ENCODE measurements at regions not wholly inside any gene's neighbourhood (a gene's known extent, or its start where the extent isn't known, plus 50 kb on each side); places are given as distances from the start of the nearest gene placed in this dataset.

DNA sequence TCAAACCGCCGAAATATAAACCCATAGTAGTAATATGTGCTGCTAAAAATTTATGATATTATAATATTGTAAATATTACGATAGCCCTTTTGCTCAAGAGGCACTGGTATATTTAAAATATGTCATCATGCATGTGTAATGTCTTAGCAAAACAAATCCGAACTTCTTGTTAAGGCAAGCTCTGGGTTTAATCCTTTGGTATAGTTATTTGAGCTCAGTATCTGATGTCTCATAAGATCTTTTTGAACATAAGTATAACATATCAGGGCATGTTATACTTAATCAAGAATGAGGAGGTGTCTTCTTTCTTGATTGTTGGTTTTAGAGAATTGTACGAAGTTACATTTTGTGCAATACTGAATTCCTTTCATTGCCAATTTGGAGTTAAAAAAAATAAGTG is 154.1 kb upstream of the CBLB start:
- TF ChIP-seq, protein P1, sequence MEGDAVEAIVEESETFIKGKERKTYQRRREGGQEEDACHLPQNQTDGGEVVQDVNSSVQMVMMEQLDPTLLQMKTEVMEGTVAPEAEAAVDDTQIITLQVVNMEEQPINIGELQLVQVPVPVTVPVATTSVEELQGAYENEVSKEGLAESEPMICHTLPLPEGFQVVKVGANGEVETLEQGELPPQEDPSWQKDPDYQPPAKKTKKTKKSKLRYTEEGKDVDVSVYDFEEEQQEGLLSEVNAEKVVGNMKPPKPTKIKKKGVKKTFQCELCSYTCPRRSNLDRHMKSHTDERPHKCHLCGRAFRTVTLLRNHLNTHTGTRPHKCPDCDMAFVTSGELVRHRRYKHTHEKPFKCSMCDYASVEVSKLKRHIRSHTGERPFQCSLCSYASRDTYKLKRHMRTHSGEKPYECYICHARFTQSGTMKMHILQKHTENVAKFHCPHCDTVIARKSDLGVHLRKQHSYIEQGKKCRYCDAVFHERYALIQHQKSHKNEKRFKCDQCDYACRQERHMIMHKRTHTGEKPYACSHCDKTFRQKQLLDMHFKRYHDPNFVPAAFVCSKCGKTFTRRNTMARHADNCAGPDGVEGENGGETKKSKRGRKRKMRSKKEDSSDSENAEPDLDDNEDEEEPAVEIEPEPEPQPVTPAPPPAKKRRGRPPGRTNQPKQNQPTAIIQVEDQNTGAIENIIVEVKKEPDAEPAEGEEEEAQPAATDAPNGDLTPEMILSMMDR (IDR thresholded peaks at IDR 0.05), result no peak
- TF ChIP-seq TCF12 (IDR thresholded peaks at IDR 0.05), result no peak
- no peak for TF ChIP-seq NRF1 (IDR thresholded peaks at IDR 0.05; ENCODE audit: low read depth, low read length)
- no peak for TF ChIP-seq TAF1 (IDR thresholded peaks at IDR 0.05; ENCODE audit: borderline replicate concordance, low read depth, low read length)
- no peak for TF ChIP-seq ZBTB33 (IDR thresholded peaks at IDR 0.05; ENCODE audit: borderline replicate concordance, low read depth)
- TF ChIP-seq FOXM1 (IDR thresholded peaks at IDR 0.05; ENCODE audit: low read depth), result no peak
- TF ChIP-seq MXI1 (IDR thresholded peaks at IDR 0.05; ENCODE audit: low read depth, low read length), result no peak
- no peak for TF ChIP-seq RAD21 (IDR thresholded peaks at IDR 0.05; ENCODE audit: low read length)

Measured in SK-N-SH (cell line).